ENCODE measurements at regions not wholly inside any gene's neighbourhood (a gene's known extent, or its start where the extent isn't known, plus 50 kb on each side); places are given as distances from the start of the nearest gene placed in this dataset.

- TF ChIP-seq CTCF (IDR thresholded peaks at IDR 0.05; ENCODE audit: insufficient read depth, low read length, poor library complexity, severe bottlenecking) = no peak
- no peak for TF ChIP-seq EZH2phosphoT487 (conservative IDR thresholded peaks at IDR 0.05; ENCODE audit: low read length)
These were observed 692.5 kb downstream of the KCNA4 start for GRCh38 chr11:29324328-29324727.

Measured in SU-DHL-6 (cell line).